GM12872 (cell line): ENCODE measurements at regions not wholly inside any gene's neighbourhood (a gene's known extent, or its start where the extent isn't known, plus 50 kb on each side); places are given as distances from the start of the nearest gene placed in this dataset.

ENCODE experiments used
- CTCF ChIP-seq: IDR thresholded peaks from 3 replicates; pipeline ENCODE4 v1.5.1; 2011; ENCODE audit warnings: low read depth, mild to moderate bottlenecking, low read length, moderate library complexity; ENCODE audit not compliant: insufficient read depth

- TF ChIP-seq CTCF = no peak
These were observed 1502.9 kb downstream of the CDH11 start for GRCh38 chr16:63618896-63619485.

GRCh38 chr16:63617990-63618763 lies 1503.7 kb downstream of the CDH11 start:
- TF ChIP-seq CTCF = no peak

GRCh38 chr16:63617047-63617989 lies 1504.5 kb downstream of the CDH11 start:
- no peak for TF ChIP-seq CTCF

- no peak for TF ChIP-seq CTCF
These were observed 1507.4 kb downstream of the CDH11 start for GRCh38 chr16:63614429-63614828.

GRCh38 chr16:63613701-63614100 lies 1508.2 kb downstream of the CDH11 start:
- TF ChIP-seq CTCF = no peak

- TF ChIP-seq CTCF = no peak
These were observed 1509.2 kb downstream of the CDH11 start for GRCh38 chr16:63612462-63613227.
